Kasumi-1 (cell line): ENCODE measurements at regions not wholly inside any gene's neighbourhood (a gene's known extent, or its start where the extent isn't known, plus 50 kb on each side); places are given as distances from the start of the nearest gene placed in this dataset.

ENCODE experiments used
- DNase-seq, 2 experiments: peaks; one replicate each; lab custom pipeline; 2025; lab: John Stamatoyannopoulos, UW

DNA sequence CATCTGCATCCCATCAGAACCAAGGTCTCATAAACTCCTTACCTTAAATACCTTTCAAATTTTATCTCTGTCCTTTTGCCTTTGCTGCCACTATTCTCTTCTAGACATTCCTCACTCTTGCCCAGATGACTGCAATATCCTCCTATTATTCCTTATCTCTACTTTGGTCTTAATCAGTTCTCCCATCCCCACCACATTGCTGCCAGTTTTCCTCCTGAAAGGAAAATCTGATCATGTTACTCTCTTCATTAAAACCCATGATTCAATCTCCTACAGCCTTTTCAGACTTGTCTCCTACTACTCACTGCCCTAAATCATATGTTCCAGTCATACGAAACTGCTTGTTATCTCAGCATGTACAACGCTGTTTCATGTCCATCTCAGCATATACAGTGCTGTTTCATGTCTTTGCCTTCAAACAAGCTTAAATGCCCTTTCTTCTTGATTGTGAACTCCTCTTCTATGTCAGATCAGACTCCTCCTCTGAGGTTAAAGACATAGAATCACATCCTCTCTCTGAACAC is 152.6 kb upstream of the FST start:
- DNase-seq = no peak

DNA sequence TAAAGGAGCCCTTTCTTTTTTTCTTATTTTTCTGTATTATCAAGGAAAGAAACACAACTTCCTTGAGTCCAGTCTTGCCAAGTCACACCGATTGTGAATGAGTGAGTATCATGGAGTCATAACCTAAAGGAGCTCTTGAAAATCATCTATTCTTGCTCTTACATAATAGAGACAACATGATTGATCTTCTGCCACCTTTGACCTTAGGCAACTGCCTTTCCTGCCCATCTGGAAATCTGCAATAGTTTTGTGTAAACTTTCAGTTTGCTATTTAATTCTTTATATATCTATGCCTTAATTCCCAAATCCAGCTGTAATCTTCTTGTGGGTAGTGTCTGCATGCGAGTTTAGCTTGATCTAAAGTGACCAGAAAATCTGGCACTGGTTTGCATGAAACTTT is 149.9 kb upstream of the FST start:
- DNase-seq = no peak

DNA sequence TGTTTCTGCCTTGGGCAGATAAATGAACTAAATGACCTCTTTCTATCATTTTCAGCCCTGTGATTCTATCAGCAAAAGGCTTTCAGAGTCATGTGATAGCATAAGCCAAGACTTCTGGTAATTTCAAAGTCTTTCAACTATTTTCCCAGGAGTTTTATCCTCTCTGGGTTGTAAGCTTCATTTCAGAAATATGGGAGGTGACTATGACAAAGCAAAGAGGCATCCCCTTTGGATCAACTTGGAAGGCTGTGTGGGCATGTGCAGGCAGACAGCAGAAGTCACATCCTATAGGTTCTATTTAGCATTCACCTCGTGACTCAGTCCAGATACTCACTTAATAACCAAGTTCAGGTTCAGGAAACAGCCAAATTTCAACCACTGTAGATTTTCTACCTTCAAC is 149.0 kb upstream of the FST start:
- DNase-seq = no peak

DNA sequence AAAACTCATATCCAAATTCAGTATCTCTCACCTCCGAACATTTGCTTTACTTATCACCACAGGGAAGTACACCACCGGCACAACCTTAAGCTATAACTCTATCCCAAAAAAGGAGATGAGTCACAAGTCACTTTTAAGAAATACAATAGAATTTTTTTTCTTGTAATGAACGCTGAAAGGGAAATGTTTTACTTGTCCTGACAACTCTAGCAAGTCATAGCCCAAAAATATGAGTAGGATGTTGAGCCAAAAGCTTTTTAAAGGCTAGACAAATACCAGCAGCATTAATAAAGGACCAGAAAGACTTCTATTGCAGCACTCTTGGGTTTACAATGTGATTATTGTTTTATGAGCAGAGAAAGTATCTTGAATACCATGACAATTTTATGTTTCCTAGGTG is 147.3 kb upstream of the FST start:
- no peak for DNase-seq

DNA sequence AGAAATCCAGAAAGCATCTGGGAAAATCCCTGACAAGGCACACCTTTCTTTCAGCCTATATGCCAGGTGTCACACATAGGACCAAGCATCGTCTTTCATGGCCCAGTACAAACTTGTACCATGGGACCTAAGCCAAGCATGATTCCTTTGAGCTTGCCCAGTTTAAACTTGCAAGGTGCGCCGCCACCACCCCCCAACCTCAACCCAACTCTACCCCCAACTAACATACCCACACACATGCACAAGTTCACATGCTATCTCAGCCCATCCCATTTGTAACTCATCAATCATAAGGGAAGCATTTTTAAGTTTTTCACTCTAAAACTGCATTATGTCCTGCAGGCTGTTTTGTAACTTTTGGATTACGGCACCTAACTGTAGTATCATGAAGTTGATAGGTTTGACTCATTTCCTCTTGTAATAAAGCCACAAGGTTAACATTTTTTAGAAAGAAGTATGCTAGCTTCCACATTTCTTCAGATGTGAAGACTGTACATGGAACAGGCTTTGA is 145.9 kb upstream of the FST start:
- peak; percentile 44 to 53 for DNase-seq

DNA sequence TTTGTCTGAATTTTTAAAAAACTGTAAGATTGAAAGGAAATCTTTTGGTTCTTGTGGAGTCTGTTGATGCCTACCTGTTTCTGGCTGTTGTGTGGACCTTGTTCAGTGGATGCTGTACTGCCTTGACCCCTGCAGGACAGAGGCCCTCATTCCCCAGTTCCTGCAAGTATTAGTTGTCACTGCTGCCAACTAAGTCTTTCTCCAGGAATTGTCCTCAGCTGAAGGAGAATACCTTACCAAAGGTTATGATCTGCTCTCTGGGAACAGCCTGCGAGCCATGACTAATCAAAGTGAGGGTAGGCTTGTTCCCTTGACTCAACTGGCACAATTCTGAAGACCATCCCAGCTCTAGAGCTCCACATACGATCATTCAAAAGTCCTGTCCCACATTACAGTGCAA is 145.3 kb upstream of the FST start:
- DNase-seq = no peak

DNA sequence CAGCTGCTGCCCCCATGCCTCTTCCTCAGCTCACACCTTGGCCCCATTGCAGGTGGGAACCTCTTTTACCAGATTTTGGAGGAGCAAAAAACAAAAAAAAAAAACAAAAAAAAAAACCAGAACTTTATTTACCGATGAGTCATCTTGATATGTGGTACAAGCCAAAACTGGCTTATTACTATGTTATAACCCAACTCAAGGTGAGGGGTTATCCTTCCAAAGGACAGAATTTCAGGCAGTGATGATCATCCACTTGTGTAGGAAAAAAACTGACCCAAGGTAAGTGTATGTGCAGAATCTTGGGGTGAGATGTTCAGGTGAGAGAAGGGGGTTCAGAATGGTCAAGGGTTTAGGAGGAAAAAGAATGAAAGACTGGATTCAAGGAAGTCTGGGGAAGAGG is 142.6 kb upstream of the FST start:
- DNase-seq = no peak

DNA sequence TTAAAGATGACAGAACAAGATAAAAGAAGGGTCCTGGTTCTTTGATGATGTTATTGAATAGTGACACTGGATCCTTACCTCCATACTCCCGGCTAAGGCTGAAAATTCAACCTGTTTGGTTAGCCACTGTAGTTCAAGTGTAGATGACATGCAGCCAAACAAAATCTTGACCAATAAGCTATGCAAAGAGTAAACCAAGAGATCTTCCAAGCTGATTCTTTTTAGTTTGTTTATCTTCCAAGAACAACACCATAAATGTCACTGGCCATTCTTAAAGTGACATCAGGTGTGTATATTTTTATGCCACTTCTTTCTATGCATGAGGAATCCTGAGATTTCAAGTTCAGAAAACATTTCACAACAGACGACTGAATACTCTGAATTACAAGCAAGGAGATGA is 141.5 kb upstream of the FST start:
- DNase-seq = no peak

DNA sequence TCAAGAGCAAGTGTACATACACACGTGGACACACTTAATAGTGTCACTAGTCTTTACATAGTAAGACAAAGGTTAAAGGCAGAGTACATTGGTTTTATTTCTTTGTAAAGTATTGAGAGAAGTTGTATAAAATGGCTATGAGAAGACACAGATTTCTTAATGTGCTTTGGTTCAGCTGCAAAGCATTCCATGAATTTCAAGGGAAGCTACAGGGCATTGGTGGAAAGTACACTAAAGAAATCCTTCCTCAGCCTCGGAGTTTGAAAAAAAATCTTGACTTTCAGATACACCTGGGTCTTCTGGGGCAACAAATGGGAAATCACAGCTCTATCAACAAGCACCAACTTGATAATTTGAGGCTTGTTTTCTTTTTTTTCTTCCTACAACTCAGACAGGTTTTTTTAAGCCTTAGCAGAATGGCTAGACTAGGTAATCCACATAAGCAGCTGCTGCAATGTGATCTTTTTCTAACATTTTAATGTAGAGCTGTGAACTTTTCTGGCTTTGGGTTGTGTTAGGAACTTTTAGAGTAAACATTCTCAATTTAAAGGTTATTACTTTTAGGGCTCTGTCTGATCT is 140.4 kb upstream of the FST start:
- DNase-seq = no peak

DNA sequence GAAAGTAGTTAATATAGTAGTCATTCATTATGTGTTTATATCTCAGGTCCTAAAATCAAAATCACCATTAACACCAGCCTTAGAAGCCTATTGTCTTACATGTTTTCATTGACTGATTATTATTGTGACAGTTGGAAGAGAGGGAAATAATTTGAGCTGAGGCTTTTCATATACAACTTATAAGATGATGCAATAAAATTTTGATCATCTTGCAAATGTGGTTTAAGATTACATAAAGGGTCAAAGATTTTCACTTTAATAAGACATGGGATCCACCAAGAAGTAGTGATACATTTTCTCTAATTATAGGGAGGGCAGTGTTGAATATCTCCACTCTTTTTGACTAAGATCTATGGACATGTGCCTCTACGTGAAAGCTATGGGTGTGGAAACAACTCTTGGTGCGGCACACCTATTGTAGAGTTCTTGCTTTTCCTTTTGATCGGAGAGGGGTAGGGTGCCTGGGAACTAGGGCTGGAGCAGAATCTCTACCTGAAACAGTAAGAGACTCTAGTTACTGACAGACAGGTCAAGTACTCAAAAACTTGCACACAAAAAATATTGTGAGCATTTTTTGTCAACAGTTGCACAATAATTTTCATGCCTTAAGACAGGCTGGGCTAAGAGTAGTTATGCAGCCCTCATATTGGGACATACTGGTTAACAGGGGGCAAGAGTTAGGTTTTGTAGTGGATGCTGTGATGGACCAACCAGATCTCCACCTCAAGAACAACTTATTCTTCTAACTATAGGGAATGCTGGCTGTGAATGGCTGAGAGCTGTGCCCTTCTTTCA is 139.3 kb upstream of the FST start:
- no peak for DNase-seq

DNA sequence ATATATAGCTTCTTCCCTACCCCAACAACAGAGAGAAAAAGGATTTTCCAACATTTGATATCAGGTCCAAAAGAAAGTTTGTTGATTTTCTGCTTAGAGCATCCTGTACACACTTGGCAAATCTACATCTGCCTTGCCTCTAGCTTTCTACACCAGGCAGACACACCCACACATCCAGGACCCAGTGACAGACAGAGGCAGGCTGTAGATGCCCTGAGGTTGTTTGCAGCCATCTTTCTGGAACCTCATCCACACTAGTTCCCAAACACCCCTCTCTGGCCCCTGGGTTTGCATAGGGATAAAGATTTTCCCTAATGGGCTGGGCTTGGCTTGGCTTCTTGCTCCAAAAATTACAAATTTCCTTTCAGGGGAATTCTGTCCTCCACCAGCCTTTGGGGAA is 138.2 kb upstream of the FST start:
- no peak for DNase-seq

DNA sequence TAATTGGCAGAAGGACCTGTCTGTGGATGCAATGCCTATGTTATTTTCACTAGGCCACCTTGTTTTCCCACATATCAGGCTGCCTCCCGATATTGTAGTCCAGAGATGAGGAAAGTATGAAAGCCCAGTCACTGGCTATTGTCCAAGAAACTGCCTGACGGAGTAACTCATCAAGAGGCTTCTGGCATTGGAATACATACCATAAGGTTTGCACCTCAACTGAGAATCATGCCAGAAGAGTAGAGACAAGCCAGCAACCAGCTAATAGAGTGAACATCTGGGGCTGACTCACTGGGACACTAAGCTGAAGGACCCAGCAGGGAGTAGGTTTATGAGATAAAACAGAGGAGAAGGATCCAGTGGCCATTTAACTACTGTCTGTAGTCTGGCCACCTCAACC is 137.2 kb upstream of the FST start:
- no peak for DNase-seq

DNA sequence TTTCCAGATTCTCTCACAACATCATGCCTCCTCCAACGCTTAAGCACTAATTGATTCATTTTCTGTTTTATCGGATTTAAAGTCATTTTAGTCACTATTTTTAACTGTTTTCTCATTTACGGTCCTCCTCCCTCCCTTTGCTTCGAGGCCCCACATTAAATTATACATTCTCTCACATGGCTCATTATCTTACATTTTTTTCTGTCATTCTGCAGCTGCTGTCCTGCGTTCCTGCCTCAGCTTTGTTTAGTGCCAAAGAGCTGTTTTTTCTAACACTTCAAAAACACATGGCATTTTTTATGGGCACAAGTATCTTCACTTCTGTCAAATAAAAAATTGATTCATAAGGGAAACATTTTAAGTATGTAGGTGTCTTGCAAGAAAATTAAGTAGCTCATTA is 130.1 kb upstream of the FST start:
- DNase-seq = no peak

DNA sequence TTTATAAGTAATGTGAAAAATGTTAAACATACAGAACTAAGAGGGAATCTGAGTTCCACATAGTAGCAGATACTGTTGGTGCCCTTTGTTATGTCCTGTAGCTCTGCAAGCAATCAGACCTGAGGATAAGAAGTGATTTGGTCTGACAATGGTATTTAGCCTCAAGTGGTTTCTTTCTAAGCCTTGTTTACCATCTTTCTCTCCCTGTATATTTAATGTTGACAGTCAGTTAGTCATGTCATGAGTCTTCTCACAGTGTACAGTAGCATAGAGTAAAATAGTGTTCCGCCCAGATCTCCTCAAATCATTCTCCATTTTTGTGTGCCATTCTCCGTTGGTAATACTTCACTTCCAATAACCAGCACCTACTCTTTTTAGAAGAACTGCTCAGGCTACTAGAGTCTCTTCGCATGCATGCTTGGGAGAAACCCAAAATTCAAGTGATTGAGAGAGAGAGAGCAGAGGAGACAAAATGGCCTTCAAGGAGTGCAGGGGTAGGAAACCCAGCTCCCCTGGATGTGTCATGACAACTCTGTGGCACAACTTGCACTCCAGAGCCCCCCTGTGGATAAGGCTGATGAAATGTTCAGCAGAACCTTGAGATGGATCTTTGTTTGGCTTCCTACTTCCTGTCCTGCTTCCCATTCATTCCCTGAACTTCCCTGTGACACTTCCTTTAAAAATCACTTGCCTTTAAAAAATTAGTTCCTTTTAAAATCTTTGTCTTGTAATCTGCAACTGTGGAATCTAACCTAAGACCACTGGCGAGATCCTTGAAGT is 129.2 kb upstream of the FST start:
- DNase-seq = peak in 1 of 2 experiments; percentile 3

DNA sequence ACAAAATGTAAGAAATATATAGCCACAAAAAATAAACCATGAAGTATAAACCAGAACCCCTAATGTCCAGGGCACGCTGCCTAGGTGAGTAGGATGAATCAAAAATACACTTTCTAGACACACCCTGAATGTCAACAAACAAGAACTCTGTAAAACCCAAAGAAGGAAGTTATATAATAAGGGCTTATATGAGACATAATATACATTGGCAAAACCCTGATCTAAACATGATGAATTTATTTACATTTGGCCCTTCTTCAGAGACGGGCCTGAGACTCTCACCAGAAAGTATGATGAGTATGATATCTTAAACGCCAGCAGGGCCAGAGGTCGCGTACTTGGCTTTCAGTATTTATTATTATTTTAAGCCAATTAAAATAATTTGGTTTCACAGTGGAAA is 125.1 kb upstream of the FST start:
- no peak for DNase-seq

DNA sequence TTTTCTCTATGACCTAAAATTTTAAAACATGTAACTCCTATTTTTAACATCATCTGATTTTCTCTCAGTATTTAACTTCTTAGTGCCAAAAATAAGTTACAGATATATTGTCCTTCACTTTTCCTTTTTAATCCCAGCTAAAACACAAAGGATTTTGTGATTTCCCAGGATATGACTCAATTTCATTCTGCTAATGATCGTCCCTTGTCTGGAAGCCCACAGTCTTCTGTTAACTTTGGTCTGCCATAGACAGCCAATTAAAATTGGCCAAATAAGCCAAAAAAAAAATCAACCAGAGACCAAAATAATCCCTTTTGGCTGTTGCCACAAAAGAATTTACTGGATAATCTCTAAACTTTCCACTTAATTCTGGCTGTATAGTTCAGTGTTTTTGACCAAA is 124.5 kb upstream of the FST start:
- DNase-seq = no peak

DNA sequence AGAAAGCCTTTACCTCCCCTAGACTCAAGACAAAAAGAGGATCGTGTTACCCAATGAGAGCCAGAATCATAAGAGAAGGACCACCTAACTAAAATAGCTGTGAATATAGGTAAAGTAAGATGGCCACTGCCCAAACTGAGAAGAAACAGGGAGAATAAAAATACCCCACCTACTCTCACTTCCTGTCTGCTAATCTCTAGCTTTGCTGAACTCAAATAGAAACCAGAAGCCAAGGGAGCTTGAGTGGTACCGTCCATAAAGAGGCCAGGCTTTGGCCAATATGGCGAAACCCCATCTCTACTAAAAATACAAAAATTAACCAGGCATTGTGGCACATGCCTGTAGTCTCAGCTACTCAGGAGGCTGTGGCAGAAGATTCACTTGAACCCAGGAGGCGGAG is 123.0 kb upstream of the FST start:
- no peak for DNase-seq

DNA sequence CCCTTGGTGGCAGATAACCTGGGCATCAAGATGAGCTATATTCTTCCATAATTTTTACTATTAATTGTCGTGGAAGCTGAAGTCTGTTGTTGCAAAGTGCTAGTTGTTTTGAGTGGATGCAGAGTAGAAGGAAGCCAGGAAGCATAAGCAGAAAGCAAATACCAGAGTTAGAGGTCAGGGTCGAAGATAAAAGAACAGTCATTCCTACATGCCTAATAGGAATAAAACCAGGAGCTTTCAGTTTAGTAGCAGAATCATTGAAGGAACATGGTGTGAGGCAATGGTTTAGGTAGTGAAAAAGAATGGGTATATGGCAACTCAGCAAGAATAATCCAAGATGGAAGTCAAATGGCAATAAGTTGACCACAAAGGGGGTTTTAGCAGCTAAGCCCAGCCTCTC is 121.6 kb upstream of the FST start:
- no peak for DNase-seq

DNA sequence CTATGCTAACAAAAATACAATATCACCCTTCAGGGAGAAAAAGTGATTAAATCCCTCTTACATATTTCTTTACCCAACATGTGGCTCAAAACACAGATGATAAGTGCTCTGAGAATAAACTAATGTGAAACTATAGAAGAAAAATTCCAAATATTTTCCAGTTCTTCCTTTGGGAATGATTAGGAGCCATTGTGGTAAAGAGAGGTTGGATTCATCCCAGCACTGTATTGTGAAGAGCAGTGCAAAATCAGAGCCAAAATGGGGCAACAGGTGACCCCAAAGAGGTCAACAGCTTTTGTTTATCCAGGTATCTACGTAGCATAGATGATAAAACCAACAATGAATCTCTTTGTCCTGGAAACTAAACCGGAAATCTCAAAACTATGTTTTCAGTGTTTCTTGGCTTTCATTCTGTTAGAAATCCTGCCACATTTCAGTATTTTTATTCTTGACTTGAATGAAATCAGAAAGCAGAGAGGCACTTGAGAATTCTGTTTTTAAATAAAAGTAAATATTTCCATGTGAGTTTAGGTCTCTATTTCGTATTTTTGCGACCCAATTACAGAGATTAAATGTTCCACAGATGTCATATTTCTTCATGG is 120.4 kb upstream of the FST start:
- no peak for DNase-seq

DNA sequence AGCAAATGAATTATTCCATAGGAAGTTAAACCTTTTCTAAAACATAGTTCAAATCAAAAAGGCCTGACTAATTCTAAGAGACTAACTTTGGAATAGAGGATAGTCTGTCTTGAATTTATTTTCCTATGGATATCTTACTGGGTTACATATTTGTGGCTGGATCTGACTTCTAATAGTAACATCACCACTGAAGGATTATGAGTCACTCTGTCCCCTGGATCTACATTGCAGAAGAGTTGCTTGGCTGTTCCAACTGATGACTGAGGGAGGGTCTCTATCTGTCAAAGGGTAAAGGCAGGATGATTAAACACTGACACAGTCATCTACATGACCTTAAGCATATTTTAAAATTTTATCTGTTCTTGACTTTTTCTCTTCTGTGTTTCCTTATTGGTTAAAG is 119.6 kb upstream of the FST start:
- no peak for DNase-seq

DNA sequence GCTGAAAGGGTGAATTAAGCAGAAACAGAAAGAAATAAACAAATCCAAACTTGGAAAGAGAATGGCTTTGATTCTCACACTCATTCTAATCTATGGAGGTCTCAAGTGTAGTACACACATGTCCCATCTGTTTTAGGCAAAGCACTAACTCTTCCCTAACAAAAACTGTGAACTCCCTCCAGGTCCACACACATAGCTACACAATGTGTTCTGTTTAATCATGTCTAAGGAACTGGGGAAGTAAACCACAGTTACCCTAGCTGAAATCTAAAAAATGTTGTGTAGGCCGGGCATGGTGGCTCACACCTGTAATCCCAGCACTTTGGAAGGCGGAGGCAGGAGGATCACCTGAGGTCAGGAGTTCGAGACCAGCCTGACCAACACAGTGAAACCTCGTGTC is 118.7 kb upstream of the FST start:
- DNase-seq = no peak

DNA sequence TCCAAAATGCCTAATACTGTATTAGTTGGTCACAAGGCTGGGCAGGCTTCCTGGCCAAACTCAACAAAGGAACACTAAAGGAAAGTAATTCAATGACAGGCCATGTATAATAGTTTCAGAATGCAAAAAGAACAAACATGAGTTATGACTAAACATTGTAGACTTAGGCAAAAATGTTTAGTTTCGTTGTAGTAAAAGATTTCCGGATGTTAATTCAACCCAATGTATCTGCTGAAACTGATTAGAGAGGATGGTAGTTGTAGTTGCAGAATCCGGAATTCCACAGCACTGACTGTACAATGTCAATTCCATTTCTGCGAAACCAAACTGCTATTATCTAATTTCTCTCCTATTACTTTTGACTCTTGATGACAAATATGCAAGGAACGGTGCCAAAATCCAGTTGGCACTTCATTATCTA is 117.9 kb upstream of the FST start:
- DNase-seq = no peak
